SK-N-SH (cell line): ENCODE measurements at regions not wholly inside any gene's neighbourhood (a gene's known extent, or its start where the extent isn't known, plus 50 kb on each side); places are given as distances from the start of the nearest gene placed in this dataset.

Experiments used
- CTCF ChIA-PET: fragments of 300-600, 350-600 bp; formaldehyde crosslinking; extraction: SDS; loops from one replicate; lab custom pipeline; 2021; lab: Yijun Ruan, JAX
- POLR2A ChIA-PET: fragments of 350-600 bp; sonication (Branson Sonifier 250); formaldehyde crosslinking; extraction: SDS; loops from one replicate; lab custom pipeline; 2020; ENCODE audit warnings: antibody characterized with exemption, inconsistent platforms; lab: Yijun Ruan, JAX
- DNase-seq: peaks from one replicate; pipeline ENCODE4 v3.0.0; 2012
- H2AFZ ChIP-seq: fragments of 200-600 bp; sonication (generic); 2 replicates; pipeline ENCODE4 v1.8.1; 2016; ENCODE audit warnings: antibody characterized with exemption, mild to moderate bottlenecking, low read depth
- H3F3A ChIP-seq: fragments of 200-600 bp; sonication (generic); replicated peaks from 2 replicates; pipeline ENCODE3; 2016; ENCODE audit warnings: antibody characterized with exemption, mild to moderate bottlenecking; ENCODE audit not compliant: insufficient read depth
- H3K27ac ChIP-seq, 2 experiments: fragments of 200-500 bp in 1 of 2; fragments of 200-600 bp in 1 of 2; sonication (Bioruptor generic) in 1 of 2; sonication (generic), shearing (Covaris generic) in 1 of 2; 2 replicates each; pipeline versions ENCODE4 v1.5.1 to v1.6.1; 2014 to 2016; ENCODE audit warnings: low read depth in 2 of 2, inconsistent platforms in 1 of 2, low read length in 1 of 2, mild to moderate bottlenecking in 1 of 2, mixed read lengths in 1 of 2
- H3K27me3 ChIP-seq: fragments of 200-600 bp; sonication (generic), shearing (Covaris generic); 2 replicates; pipeline ENCODE4 v1.6.1; 2016; ENCODE audit warnings: mixed run types; ENCODE audit not compliant: insufficient read depth
- H3K36me3 ChIP-seq, 2 experiments: fragments of 200-500 bp in 1 of 2; fragments of 200-600 bp in 1 of 2; sonication (Bioruptor generic) in 1 of 2; sonication (generic) in 1 of 2; replicated peaks in 1 of 2; 2 replicates each; pipeline versions ENCODE3 to v1.5.1; 2014 to 2016; ENCODE audit warnings: low read length in 1 of 2, mild to moderate bottlenecking in 1 of 2; ENCODE audit not compliant: insufficient read depth in 2 of 2, control insufficient read depth in 1 of 2
- H3K4me1 ChIP-seq, 2 experiments: fragments of 200-500 bp in 1 of 2; fragments of 200-600 bp in 1 of 2; sonication (Bioruptor generic) in 1 of 2; sonication (generic), shearing (Covaris generic) in 1 of 2; 2 replicates each; pipeline versions ENCODE4 v1.5.1 to v1.6.1; 2014 to 2016; ENCODE audit warnings: low read depth in 1 of 2, low read length in 1 of 2, mixed run types in 1 of 2; ENCODE audit not compliant: insufficient read depth in 2 of 2, control insufficient read depth in 1 of 2
- H3K4me2 ChIP-seq: fragments of 200-600 bp; sonication (generic), shearing (Covaris generic); 2 replicates; pipeline ENCODE4 v1.6.1; 2017; ENCODE audit warnings: mixed run types
- H3K4me3 ChIP-seq, 2 experiments: fragments of 200-500 bp in 1 of 2; fragments of 200-600 bp in 1 of 2; sonication (Bioruptor generic) in 1 of 2; sonication (generic), shearing (Covaris generic) in 1 of 2; 2 replicates each; pipeline versions ENCODE4 v1.5.1 to v1.8.1; 2014 to 2016; ENCODE audit warnings: low read depth in 2 of 2, inconsistent platforms in 1 of 2, low read length in 1 of 2, mild to moderate bottlenecking in 1 of 2, mixed read lengths in 1 of 2, moderate library complexity in 1 of 2
- H3K79me2 ChIP-seq: fragments of 200-600 bp; sonication (generic); 2 replicates; pipeline ENCODE4 v1.8.1; 2017; ENCODE audit warnings: mild to moderate bottlenecking; ENCODE audit not compliant: insufficient read depth
- H3K9ac ChIP-seq: fragments of 200-600 bp; sonication (generic); 2 replicates; pipeline ENCODE4 v1.6.1; 2017; ENCODE audit warnings: mixed run types
- H3K9me2 ChIP-seq: fragments of 200-600 bp; sonication (generic); 2 replicates; pipeline ENCODE4 v1.6.1; 2017; ENCODE audit warnings: mixed run types
- H3K9me3 ChIP-seq: fragments of 200-600 bp; sonication (generic); 2 replicates; pipeline ENCODE4 v1.6.1; 2017; ENCODE audit warnings: mixed run types, mild to moderate bottlenecking, moderate library complexity
- H4K20me1 ChIP-seq: fragments of 200-600 bp; sonication (generic); 2 replicates; pipeline ENCODE4 v1.6.1; 2017; ENCODE audit warnings: mild to moderate bottlenecking, mixed run types; ENCODE audit not compliant: insufficient read depth
- CHD2 ChIP-seq: fragments of 150-350 bp; IDR thresholded peaks from 2 replicates; pipeline ENCODE4 v1.6.1; 2018; ENCODE audit warnings: low read length; ENCODE audit not compliant: partially characterized antibody
- ELF1 ChIP-seq: IDR thresholded peaks from 2 replicates; pipeline ENCODE4 v1.4.0; 2012
- EP300 ChIP-seq, 2 experiments: IDR thresholded peaks; 2 replicates each; pipeline versions ENCODE4 v1.4.0 to v1.6.1; 2012; ENCODE audit warnings: borderline replicate concordance in 1 of 2, low read depth in 1 of 2, low read length in 1 of 2
- FOSL2 ChIP-seq: IDR thresholded peaks from 2 replicates; pipeline ENCODE4 v1.4.0; 2012; ENCODE audit warnings: low read depth, mild to moderate bottlenecking, moderate library complexity, borderline replicate concordance
- FOXJ3 ChIP-seq: sonication (generic); formaldehyde crosslinking; IDR thresholded peaks from 2 replicates; pipeline ENCODE4 v1.5.1; 2020; ENCODE audit warnings: mild to moderate bottlenecking, missing genetic modification reagents
- FOXM1 ChIP-seq: IDR thresholded peaks from 2 replicates; pipeline ENCODE4 v1.4.0; 2012; ENCODE audit warnings: low read depth, mild to moderate bottlenecking
- GATA2 ChIP-seq: sonication (generic); formaldehyde crosslinking; IDR thresholded peaks from 2 replicates; pipeline ENCODE4 v1.5.0; 2020; ENCODE audit warnings: mild to moderate bottlenecking, missing genetic modification reagents
- JUND ChIP-seq: IDR thresholded peaks from 2 replicates; pipeline ENCODE4 v1.4.0; 2012
- MEF2A ChIP-seq: IDR thresholded peaks from 2 replicates; pipeline ENCODE4 v1.4.0; 2012; ENCODE audit warnings: low read depth, borderline replicate concordance
- MXI1 ChIP-seq: IDR thresholded peaks from 2 replicates; pipeline ENCODE4 v1.6.1; 2012; ENCODE audit warnings: mild to moderate bottlenecking, low read depth, low read length, improper control_type of control experiment
- NFIC ChIP-seq: IDR thresholded peaks from 2 replicates; pipeline ENCODE4 v1.4.0; 2012; ENCODE audit warnings: borderline replicate concordance
- NRF1 ChIP-seq: IDR thresholded peaks from 2 replicates; pipeline ENCODE4 v1.6.1; 2012; ENCODE audit warnings: low read depth, mild to moderate bottlenecking, low read length
- RCOR1 ChIP-seq: fragments of 150-350 bp; IDR thresholded peaks from 2 replicates; pipeline ENCODE4 v1.6.1; 2017; ENCODE audit warnings: antibody characterized with exemption, low read length
- RFX5 ChIP-seq: IDR thresholded peaks from 2 replicates; pipeline ENCODE4 v1.6.1; 2012; ENCODE audit warnings: mild to moderate bottlenecking, improper control_type of control experiment, low read length
- SMC3 ChIP-seq: IDR thresholded peaks from 2 replicates; pipeline ENCODE4 v1.6.1; 2012; ENCODE audit warnings: low read depth, low read length, improper control_type of control experiment
- TAF1 ChIP-seq: IDR thresholded peaks from 2 replicates; pipeline ENCODE4 v1.6.1; 2012; ENCODE audit warnings: low read depth, mild to moderate bottlenecking, low read length, moderate library complexity, borderline replicate concordance
- YY1 ChIP-seq: IDR thresholded peaks from 2 replicates; pipeline ENCODE4 v1.4.0; 2012; ENCODE audit warnings: low read depth, mild to moderate bottlenecking
- WGBS: methylation state at CpG from one replicate; pipeline ENCODE4 v1.1.6; 2017; ENCODE audit warnings: low lambda C conversion rate; 5-methylcytosine and 5-hydroxymethylcytosine counted together
- TF ChIP-seq, protein P1 (sequence below): IDR thresholded peaks from 2 replicates; pipeline ENCODE4 v1.4.0; 2012; ENCODE audit warnings: low read depth, borderline replicate concordance
- TF ChIP-seq, protein P2 (sequence below): IDR thresholded peaks from 2 replicates; pipeline ENCODE4 v1.4.0; 2012; ENCODE audit warnings: low read depth, borderline replicate concordance
- TF ChIP-seq, protein P3 (sequence below): IDR thresholded peaks from 2 replicates; pipeline ENCODE4 v1.6.1; 2012; ENCODE audit warnings: mild to moderate bottlenecking, low read depth, low read length, moderate library complexity

DNA sequence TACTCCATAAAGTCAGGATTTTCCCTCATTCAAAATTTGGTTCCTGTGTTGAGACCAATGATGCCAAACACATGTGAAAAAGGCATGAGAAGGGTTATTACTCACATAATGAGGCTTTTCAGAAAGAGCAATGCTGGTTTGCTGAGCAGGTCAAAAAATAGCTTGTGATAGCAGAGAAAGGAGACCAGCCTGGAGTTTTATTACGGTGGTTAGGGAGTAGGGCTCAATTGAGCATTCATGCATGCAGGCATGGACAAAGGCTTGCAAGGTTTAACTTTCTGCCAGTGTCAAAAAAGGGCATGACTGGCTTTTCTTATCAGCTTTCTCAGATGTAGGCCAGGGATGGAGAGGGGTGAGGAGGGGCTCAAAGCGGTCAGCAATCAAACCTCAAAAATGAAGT, 628.3 kb downstream of the DNAH5 start:
- no peak overlapping the region for H3K27ac ChIP-seq
- H3K4me3 ChIP-seq, result no peak overlapping the region
- H3K9me3 ChIP-seq, result no peaks in the 10 kb centered on the region
- CTCF ChIA-PET, result no interaction called here
- H4K20me1 ChIP-seq, result no peaks in the 10 kb centered on the region
- no peak overlapping the region for H3K9ac ChIP-seq
- no peak overlapping the region for H3K4me2 ChIP-seq
- no peak for DNase-seq
- 5% methylated on average over 2 of the region's 2 CpGs for WGBS
- no peaks in the 10 kb centered on the region for H3K36me3 ChIP-seq
- H3K4me1 ChIP-seq, result no peaks in the 10 kb centered on the region
- H3K27me3 ChIP-seq, result no peaks in the 10 kb centered on the region
- no peaks in the 10 kb centered on the region for H3F3A ChIP-seq
- POLR2A ChIA-PET, result no interaction called here
- H3K9me2 ChIP-seq, result no peaks in the 10 kb centered on the region
- TF ChIP-seq SMC3 (no peak), FOSL2 (no peak), CHD2 (no peak), YY1 (no peak), NFIC (no peak), RCOR1 (no peak), TAF1 (no peak), NRF1 (no peak), MEF2A (no peak), ELF1 (no peak), EP300 (IDR thresholded peaks at IDR 0.05; ENCODE audit: borderline replicate concordance in 1 of 2, low read depth in 1 of 2, low read length in 1 of 2) (no peak), MXI1 (no peak), JUND (no peak), GATA2 (CRISPR knock-in tag) (no peak), FOXJ3 (CRISPR knock-in tag) (no peak), FOXM1 (no peak), RFX5 (no peak)
- TF ChIP-seq, protein P1, sequence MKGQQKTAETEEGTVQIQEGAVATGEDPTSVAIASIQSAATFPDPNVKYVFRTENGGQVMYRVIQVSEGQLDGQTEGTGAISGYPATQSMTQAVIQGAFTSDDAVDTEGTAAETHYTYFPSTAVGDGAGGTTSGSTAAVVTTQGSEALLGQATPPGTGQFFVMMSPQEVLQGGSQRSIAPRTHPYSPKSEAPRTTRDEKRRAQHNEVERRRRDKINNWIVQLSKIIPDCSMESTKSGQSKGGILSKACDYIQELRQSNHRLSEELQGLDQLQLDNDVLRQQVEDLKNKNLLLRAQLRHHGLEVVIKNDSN, result no peak
- TF ChIP-seq, protein P2, sequence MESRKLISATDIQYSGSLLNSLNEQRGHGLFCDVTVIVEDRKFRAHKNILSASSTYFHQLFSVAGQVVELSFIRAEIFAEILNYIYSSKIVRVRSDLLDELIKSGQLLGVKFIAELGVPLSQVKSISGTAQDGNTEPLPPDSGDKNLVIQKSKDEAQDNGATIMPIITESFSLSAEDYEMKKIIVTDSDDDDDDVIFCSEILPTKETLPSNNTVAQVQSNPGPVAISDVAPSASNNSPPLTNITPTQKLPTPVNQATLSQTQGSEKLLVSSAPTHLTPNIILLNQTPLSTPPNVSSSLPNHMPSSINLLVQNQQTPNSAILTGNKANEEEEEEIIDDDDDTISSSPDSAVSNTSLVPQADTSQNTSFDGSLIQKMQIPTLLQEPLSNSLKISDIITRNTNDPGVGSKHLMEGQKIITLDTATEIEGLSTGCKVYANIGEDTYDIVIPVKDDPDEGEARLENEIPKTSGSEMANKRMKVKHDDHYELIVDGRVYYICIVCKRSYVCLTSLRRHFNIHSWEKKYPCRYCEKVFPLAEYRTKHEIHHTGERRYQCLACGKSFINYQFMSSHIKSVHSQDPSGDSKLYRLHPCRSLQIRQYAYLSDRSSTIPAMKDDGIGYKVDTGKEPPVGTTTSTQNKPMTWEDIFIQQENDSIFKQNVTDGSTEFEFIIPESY, result no peak
- TF ChIP-seq, protein P3, sequence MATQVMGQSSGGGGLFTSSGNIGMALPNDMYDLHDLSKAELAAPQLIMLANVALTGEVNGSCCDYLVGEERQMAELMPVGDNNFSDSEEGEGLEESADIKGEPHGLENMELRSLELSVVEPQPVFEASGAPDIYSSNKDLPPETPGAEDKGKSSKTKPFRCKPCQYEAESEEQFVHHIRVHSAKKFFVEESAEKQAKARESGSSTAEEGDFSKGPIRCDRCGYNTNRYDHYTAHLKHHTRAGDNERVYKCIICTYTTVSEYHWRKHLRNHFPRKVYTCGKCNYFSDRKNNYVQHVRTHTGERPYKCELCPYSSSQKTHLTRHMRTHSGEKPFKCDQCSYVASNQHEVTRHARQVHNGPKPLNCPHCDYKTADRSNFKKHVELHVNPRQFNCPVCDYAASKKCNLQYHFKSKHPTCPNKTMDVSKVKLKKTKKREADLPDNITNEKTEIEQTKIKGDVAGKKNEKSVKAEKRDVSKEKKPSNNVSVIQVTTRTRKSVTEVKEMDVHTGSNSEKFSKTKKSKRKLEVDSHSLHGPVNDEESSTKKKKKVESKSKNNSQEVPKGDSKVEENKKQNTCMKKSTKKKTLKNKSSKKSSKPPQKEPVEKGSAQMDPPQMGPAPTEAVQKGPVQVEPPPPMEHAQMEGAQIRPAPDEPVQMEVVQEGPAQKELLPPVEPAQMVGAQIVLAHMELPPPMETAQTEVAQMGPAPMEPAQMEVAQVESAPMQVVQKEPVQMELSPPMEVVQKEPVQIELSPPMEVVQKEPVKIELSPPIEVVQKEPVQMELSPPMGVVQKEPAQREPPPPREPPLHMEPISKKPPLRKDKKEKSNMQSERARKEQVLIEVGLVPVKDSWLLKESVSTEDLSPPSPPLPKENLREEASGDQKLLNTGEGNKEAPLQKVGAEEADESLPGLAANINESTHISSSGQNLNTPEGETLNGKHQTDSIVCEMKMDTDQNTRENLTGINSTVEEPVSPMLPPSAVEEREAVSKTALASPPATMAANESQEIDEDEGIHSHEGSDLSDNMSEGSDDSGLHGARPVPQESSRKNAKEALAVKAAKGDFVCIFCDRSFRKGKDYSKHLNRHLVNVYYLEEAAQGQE, result no peak
- H2AFZ ChIP-seq, result no peak overlapping the region
- no peaks in the 10 kb centered on the region for H3K79me2 ChIP-seq
